ENCODE measurements at regions not wholly inside any gene's neighbourhood (a gene's known extent, or its start where the extent isn't known, plus 50 kb on each side); places are given as distances from the start of the nearest gene placed in this dataset.

GRCh38 chr4:114208574-114209151 lies 229.2 kb upstream of the ARSJ start:
- TF ChIP-seq CTCF (IDR thresholded peaks at IDR 0.05; ENCODE audit: low read depth, low read length, missing control alignments), result no peak
- DNase-seq (ENCODE audit: low read depth), result no peak
- H3K4me3 ChIP-seq (ENCODE audit: low read depth, low read length), result no peak overlapping the region

GRCh38 chr4:114209584-114209983 lies 230.1 kb upstream of the ARSJ start:
- no peak overlapping the region for H3K4me3 ChIP-seq (ENCODE audit: low read depth, low read length)
- DNase-seq (ENCODE audit: low read depth), result no peak
- no peak for TF ChIP-seq CTCF (IDR thresholded peaks at IDR 0.05; ENCODE audit: low read depth, low read length, missing control alignments)

GRCh38 chr4:114211556-114211955 lies 232.1 kb upstream of the ARSJ start:
- H3K4me3 ChIP-seq (ENCODE audit: low read depth, low read length), result no peak overlapping the region
- TF ChIP-seq CTCF (IDR thresholded peaks at IDR 0.05; ENCODE audit: low read depth, low read length, missing control alignments), result no peak
- no peak for DNase-seq (ENCODE audit: low read depth)

GRCh38 chr4:114217150-114217817 lies 237.8 kb upstream of the ARSJ start:
- TF ChIP-seq CTCF (IDR thresholded peaks at IDR 0.05; ENCODE audit: low read depth, low read length, missing control alignments), result no peak
- DNase-seq (ENCODE audit: low read depth), result no peak
- no peak overlapping the region for H3K4me3 ChIP-seq (ENCODE audit: low read depth, low read length)

GRCh38 chr4:114223580-114223979 lies 244.1 kb upstream of the ARSJ start:
- TF ChIP-seq CTCF (IDR thresholded peaks at IDR 0.05; ENCODE audit: low read depth, low read length, missing control alignments), result no peak
- no peak for DNase-seq (ENCODE audit: low read depth)
- H3K4me3 ChIP-seq (ENCODE audit: low read depth, low read length), result no peak overlapping the region

GRCh38 chr4:114225436-114225835 lies 246.0 kb upstream of the ARSJ start:
- no peak for TF ChIP-seq CTCF (IDR thresholded peaks at IDR 0.05; ENCODE audit: low read depth, low read length, missing control alignments)
- no peak for DNase-seq (ENCODE audit: low read depth)
- H3K4me3 ChIP-seq (ENCODE audit: low read depth, low read length), result no peak overlapping the region

- TF ChIP-seq CTCF (IDR thresholded peaks at IDR 0.05; ENCODE audit: low read depth, low read length, missing control alignments), result no peak
- no peak overlapping the region for H3K4me3 ChIP-seq (ENCODE audit: low read depth, low read length)
- no peak for DNase-seq (ENCODE audit: low read depth)
These were observed 246.7 kb upstream of the ARSJ start for GRCh38 chr4:114226179-114226578.
